ENCODE measurements at regions not wholly inside any gene's neighbourhood (a gene's known extent, or its start where the extent isn't known, plus 50 kb on each side); places are given as distances from the start of the nearest gene placed in this dataset.

DNA sequence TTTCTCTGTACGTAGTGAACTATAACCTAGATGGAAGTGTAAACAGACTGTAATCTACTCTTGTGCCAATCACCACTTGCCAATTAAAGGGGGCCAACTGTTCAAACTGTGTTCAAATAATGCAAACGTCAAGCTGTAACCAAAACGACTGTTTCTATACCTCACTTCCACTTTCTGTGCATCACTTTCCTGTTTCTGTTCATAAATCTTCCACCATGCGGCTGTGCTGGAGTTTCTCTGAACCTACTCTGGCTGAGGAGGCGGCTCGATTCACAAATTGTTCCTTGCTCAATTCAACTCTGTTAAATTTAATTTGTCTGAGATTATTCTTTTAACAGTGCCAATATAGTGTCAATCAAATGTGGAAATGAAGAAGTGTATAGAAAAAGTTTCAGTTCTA lies 206.7 kb upstream of the TBC1D5 start:
- Histone ChIP-seq H3K4me1 (ENCODE audit: low read depth) (peaks cover 22% of the 10 kb centered on the region), H3K4me3 (no peak overlapping the region), H3K27ac (no peak overlapping the region), H3K27me3 (peaks cover 4% of the 10 kb centered on the region), H3K9me3 (ENCODE audit: low read depth) (no peaks in the 10 kb centered on the region), H3K36me3 (no peaks in the 10 kb centered on the region)
- TF ChIP-seq, protein P1, sequence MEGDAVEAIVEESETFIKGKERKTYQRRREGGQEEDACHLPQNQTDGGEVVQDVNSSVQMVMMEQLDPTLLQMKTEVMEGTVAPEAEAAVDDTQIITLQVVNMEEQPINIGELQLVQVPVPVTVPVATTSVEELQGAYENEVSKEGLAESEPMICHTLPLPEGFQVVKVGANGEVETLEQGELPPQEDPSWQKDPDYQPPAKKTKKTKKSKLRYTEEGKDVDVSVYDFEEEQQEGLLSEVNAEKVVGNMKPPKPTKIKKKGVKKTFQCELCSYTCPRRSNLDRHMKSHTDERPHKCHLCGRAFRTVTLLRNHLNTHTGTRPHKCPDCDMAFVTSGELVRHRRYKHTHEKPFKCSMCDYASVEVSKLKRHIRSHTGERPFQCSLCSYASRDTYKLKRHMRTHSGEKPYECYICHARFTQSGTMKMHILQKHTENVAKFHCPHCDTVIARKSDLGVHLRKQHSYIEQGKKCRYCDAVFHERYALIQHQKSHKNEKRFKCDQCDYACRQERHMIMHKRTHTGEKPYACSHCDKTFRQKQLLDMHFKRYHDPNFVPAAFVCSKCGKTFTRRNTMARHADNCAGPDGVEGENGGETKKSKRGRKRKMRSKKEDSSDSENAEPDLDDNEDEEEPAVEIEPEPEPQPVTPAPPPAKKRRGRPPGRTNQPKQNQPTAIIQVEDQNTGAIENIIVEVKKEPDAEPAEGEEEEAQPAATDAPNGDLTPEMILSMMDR (IDR thresholded peaks at IDR 0.05; ENCODE audit: low read depth, low read length) = no peak
- DNase-seq (ENCODE audit: low read depth in 1 of 2, low spot score in 1 of 2) = no peak

DNA sequence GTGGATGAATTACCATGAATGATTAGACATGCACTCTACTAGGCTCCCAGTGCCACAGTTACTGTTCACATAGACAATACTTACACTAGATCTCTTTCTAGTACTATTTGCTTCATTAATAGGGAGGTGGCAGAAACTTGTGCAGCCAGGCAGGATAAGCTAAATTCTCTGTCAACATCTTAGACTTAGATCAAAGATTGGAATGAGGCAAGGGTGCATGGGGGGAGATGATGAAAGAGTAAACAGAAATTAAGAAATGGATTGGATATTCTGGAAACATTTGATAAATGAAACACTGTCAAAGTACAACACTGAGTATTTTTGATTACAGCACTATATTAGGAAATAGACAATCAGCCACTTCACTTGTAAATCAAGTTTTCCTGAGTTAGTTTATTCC lies 205.4 kb upstream of the TBC1D5 start:
- Histone ChIP-seq H3K4me1 (ENCODE audit: low read depth) (peaks cover 22% of the 10 kb centered on the region), H3K36me3 (no peaks in the 10 kb centered on the region), H3K9me3 (ENCODE audit: low read depth) (no peaks in the 10 kb centered on the region), H3K4me3 (no peak overlapping the region), H3K27ac (no peak overlapping the region), H3K27me3 (peaks cover 4% of the 10 kb centered on the region)
- TF ChIP-seq, protein P1 (IDR thresholded peaks at IDR 0.05; ENCODE audit: low read depth, low read length) = no peak
- DNase-seq (ENCODE audit: low read depth in 1 of 2, low spot score in 1 of 2) = no peak

DNA sequence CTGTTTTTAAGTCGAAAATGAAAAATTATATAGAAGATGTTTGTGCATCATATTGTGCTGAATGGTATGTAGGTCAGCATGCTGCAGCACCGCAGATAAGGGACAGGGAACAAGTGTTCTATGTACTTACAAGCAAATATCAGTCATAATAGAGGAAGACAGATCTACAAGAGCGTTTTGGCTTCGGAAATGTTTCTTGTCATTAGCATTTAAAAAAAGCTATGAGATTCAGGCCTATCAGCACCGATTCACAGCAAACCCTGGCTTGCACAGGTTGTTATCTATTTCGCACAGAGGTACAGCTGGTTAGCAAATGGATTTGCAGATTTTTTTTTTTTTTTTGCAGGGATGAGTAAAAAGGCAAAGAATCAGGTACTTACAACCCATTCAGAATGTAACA lies 204.2 kb upstream of the TBC1D5 start:
- no peak overlapping the region for H3K27ac ChIP-seq
- H3K4me1 ChIP-seq (ENCODE audit: low read depth) = peaks cover 22% of the 10 kb centered on the region
- H3K9me3 ChIP-seq (ENCODE audit: low read depth) = no peaks in the 10 kb centered on the region
- H3K36me3 ChIP-seq = no peaks in the 10 kb centered on the region
- peak in 1 of 2 donors; percentile 41 for DNase-seq (ENCODE audit: low read depth in 1 of 2, low spot score in 1 of 2)
- TF ChIP-seq, protein P1 (IDR thresholded peaks at IDR 0.05; ENCODE audit: low read depth, low read length) = no peak
- H3K4me3 ChIP-seq = no peak overlapping the region
- H3K27me3 ChIP-seq = peaks cover 4% of the 10 kb centered on the region

DNA sequence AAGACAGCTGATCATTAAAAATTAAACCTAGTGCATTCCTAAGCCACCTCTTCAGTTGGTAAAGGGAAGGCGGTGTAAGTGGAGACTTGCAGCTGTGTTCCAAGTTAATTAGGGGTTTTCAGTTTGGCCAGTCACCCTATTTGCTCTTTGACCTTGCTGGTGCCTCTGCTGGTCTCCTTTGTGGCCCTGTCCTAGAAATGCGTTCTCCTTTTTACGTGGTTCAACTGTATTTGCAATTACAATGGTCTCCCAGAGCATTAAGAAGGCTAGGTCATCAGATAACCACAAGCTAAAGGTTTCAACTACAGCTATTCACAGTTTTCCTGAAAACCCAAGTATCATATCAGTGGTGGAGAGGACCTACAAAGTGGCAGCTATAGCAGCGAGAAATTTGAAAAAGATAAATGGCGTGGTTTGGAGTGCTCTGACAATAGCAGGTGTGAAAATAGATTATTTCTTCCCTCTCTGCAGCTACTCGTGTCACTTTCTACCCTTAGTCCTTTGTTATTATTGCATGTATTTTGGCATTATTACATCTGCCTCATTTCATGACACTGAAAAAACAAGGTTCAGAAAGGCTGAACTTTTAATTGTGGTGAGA lies 203.5 kb upstream of the TBC1D5 start:
- peak overlapping the region; percentile 1 for H3K27ac ChIP-seq
- DNase-seq (ENCODE audit: low read depth in 1 of 2, low spot score in 1 of 2) = peak in 1 of 2 donors; percentile 54
- TF ChIP-seq, protein P1 (IDR thresholded peaks at IDR 0.05; ENCODE audit: low read depth, low read length) = no peak
- H3K4me1 ChIP-seq (ENCODE audit: low read depth) = peaks cover 22% of the 10 kb centered on the region
- H3K27me3 ChIP-seq = peaks cover 4% of the 10 kb centered on the region
- H3K4me3 ChIP-seq = no peak overlapping the region
- H3K36me3 ChIP-seq = no peaks in the 10 kb centered on the region
- H3K9me3 ChIP-seq (ENCODE audit: low read depth) = no peaks in the 10 kb centered on the region

DNA sequence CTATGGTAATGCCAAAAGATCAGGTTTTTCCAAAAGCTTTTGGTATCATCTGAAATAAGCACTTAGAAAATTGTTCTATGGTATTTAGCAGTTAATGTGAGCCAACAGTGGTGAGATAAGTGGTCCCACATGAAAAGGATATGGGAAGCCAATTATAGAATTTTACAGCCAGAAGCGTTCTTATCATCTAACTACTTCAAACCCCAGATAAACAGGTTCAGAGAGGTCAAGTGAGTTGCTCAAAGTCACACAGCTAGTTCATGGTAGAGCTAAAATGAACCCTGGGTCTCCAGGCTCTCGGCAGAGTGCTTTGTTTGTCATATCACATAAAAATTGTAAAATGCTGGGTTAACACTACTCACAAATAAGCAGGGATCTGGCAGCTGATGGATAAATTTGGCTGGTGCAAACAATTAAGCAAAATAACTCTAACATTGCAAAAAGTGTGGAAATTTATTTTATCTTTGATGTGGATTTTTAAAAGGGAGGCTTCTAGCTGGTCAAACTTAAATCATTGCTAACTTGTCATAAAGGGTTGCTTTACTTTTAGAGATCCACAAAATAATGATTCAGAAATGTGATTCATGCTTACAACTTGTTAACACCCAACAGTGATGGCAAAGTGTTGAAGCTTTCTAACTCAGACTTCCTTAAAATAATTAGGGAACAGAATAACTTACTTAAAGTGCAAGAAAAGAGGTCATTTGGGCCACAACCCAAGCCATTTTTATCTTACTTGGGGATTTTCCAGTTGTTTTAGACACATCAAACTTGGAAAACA lies 202.8 kb upstream of the TBC1D5 start:
- H3K4me3 ChIP-seq = no peak overlapping the region
- H3K9me3 ChIP-seq (ENCODE audit: low read depth) = no peaks in the 10 kb centered on the region
- DNase-seq (ENCODE audit: low read depth in 1 of 2, low spot score in 1 of 2) = peak; percentile 2 to 32
- TF ChIP-seq, protein P1 (IDR thresholded peaks at IDR 0.05; ENCODE audit: low read depth, low read length) = no peak
- H3K27ac ChIP-seq = peak overlapping the region; percentile 1
- peaks cover 22% of the 10 kb centered on the region for H3K4me1 ChIP-seq (ENCODE audit: low read depth)
- no peaks in the 10 kb centered on the region for H3K36me3 ChIP-seq
- peaks cover 4% of the 10 kb centered on the region for H3K27me3 ChIP-seq

Data from cardiac muscle cell (in vitro differentiated cells and primary cell).